ENCODE measurements at regions not wholly inside any gene's neighbourhood (a gene's known extent, or its start where the extent isn't known, plus 50 kb on each side); places are given as distances from the start of the nearest gene placed in this dataset.
"Not testable (repeated sequence)": the region's sequence is repeated elsewhere in the genome, so short reads cannot be mapped to it uniquely, and the experiment has no call there.

DNA sequence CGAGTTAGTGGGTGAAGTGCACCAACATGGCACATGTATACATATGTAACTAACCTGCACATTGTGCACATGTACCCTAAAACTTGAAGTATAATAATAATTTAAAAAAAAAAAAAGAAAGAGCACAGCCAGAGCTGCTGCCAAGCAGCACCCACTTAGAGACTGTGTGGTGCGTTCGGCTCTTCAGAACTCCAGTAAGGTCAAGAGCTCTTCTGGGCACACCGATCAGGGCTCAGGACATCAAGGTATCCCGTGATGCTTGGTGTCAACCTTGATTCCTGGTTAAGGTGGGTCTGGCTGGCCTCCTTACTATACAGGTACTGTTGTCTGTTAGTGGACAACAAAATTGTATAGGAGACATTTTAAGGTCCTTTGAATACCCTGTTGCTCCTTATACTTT lies 385.7 kb upstream of the AKR1E2 start:
- DNase-seq (ENCODE audit: low spot score) = no peak

DNA sequence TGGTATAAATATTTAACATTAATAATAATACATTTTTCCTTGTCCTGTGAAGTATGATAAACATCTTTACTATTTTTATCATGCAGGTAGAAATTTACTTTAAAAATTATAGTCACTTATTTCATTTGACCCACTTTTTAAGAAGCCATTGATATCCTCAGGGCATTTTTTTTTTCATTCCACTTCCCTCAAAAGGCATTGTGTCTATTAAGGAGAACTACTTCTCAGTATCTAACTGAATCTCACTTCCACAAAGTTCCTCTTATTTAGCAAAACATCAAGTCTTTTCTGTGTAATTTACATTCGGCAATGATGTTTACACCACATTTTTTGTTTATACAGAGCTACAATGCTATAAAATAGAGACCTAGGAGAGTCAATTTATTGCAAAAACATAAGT lies 388.2 kb upstream of the AKR1E2 start:
- DNase-seq (ENCODE audit: low spot score) = no peak

GRCh38 chr10:4437061-4437460 lies 388.9 kb upstream of the AKR1E2 start:
- DNase-seq (ENCODE audit: low spot score) = no peak

- no peak for DNase-seq (ENCODE audit: low spot score)
These were observed 389.9 kb upstream of the AKR1E2 start for GRCh38 chr10:4436103-4436502.

DNA sequence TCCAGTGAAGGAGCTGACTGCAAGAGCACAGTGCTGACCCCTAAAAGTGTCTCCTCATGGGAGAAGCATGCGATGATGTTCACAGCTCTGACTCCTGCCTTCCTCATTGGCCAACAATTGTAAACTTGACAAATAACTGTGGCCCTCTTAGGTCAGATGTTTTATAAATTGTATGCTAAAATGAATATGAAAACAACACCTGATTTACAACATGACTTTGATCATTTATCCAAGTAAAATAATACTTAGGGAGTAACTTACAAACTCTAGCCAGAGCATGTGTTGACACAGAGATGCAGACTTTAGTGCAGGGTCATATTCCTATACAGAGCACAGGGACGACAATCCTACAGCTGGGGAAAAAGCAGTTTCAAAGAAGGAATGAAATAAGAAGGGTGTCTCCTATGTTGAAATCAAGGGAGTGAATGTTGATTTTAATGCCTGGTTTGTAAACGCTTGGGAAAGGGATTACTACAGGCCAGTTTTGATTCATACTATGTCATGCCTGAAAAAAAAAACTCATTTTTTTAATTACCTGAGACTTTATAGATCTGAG lies 391.4 kb upstream of the AKR1E2 start:
- no peak for DNase-seq (ENCODE audit: low spot score)

DNA sequence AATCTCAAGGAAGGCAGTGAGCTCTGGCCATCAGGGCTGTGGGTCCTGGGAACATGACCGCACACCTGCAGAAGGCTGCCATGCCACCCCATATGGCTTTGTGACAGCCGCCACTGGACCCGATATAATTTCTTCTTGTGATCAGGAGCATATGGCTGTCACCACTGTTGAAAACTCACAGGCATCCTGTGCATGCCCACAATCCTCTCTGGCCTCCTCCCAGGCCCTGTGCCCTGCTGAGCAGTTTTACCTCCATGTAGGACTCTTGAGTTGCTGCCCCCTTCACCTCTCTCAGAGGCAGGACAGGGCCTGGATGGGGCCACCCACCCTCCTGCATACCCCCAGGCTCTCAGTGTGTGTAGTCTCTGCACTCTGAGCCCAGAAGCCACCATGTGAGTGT lies 391.9 kb upstream of the AKR1E2 start:
- DNase-seq (ENCODE audit: low spot score) = no peak

DNA sequence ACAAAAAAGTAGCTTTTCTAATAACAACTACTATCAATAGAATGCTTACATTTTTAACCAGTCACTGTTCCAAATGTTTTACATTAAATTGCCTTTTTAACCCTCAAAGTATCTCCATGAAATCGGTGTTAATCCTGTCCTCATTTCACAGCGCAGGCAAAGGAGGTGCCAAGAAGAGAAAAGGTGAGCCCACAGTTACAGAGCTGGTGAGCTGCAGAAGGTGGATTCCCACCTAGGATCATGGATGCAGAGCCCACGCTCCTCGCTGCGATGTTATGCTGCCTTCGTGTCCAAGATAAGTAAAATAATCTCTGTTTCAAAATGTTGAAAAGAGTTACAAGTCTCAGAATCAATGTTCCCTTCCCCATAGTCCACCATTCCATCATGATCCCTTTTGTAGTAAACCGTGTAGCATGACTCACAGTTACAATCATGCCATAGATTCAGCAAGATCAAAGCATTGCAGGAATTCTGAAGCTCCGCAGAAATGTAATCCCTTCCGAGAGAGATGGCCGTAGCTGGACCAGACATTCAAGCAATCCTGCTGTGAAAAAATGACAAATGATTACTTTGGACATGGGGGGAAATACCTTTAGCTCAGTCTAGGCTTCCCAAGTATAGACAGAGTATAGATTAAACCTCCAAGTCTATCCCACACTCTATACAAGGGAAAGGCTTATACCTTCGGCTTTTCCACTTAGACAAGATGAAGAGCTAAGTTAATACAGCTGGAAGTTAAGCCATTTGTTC lies 394.7 kb upstream of the AKR1E2 start:
- no peak for DNase-seq (ENCODE audit: low spot score)

- no peak for DNase-seq (ENCODE audit: low spot score)
These were observed 396.4 kb upstream of the AKR1E2 start for GRCh38 chr10:4429571-4429970.

DNA sequence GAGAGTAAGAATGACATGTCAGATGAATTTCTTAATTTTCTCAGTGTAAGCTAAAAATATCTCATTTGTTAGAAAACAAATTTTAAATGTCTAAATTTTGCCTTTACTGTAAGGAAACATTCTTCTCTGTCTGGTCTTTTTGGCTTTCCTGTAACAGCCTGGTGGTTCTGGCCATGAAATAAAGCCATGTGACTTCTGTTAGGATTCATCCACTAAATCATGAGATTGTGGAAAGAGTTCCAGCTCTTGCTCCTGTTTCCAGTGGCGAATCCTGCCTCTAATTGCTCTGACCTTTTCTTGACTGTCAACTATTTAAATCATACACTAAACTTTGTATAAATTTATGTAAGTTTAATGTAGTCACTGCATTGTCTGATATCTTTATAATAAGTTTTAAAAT lies 398.5 kb upstream of the AKR1E2 start:
- DNase-seq (ENCODE audit: low spot score) = no peak

DNA sequence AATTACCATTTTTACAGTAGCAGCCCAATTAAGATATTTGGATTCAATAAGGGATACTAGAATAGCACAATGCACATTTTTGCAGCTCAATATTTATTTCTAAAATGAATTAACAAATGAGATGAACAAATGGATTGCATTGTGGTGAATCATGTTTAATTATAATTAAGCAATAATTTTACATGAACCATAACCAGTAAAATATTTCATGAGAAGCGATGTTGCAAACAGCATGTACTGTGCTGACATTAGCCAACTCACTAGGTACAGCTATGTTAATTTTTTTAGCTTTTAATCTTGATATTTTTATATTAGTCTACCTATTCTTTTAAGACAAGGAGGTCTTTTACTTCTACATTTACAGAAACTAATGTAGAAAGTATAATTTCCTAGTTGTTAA lies 399.1 kb upstream of the AKR1E2 start:
- no peak for DNase-seq (ENCODE audit: low spot score)

GRCh38 chr10:4409319-4409718 lies 416.7 kb upstream of the AKR1E2 start:
- DNase-seq (ENCODE audit: low spot score) = no peak

DNA sequence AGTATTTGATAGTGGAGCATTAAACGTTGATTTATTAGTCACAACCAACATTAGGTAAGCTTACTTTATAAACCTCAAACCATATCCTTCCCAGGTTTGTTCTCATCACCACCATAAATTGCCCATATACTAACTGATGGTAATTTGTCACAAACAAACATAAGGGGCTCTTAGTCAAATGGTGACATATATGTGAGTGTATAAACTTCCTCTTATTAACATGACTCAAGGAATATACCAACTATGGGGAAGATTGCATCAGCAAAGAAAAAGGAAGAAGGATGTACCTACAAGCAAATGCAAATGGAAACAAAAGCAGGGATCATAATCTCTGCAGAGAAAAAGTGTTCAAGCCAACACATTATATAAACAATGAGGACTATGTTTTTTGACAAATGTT lies 418.2 kb upstream of the AKR1E2 start:
- DNase-seq (ENCODE audit: low spot score) = no peak

GRCh38 chr10:4405828-4406227 lies 420.2 kb upstream of the AKR1E2 start:
- no peak for DNase-seq (ENCODE audit: low spot score)

GRCh38 chr10:4403638-4404252 lies 422.3 kb upstream of the AKR1E2 start:
- no peak for DNase-seq (ENCODE audit: low spot score)

DNA sequence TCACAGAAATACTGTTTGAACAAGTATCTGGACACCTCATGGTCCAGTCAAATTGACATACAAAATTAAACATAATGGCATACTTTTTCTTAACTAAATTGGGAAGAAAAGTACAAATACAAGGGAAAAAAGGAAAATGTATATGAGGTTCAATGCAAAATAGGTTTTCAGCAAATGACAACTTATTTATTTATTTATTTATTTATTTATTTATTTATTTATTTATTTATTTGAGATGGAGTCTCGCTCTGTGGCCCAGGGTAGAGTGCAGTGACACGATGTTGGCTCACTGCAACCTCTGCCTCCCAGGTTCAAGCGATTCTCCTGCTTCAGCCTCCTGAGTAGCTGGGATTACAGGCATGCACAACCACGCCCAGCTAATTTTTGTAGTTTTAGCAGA lies 424.9 kb upstream of the AKR1E2 start:
- DNase-seq (ENCODE audit: low spot score) = not testable (repeated sequence)

DNA sequence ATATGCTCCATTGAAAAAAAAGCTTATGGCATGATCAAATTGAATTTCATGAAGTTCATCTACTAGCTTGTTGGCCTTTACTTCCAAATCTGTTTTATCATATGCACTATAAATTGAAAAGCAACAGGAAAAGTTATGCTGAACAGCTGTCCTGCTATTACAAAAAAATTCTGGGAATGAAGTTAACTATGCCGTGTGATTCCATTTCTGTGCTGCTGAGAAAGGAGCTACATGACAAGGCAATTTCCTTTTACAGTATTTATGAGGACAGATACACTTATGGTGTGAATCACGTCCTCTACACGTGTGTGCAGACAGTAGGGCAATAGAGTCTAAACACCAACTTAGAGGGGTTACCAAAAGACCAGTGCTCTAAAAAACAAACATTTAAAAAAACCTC lies 426.5 kb upstream of the AKR1E2 start:
- no peak for DNase-seq (ENCODE audit: low spot score)

- no peak for DNase-seq (ENCODE audit: low spot score)
These were observed 427.4 kb upstream of the AKR1E2 start for GRCh38 chr10:4398602-4399001.

DNA sequence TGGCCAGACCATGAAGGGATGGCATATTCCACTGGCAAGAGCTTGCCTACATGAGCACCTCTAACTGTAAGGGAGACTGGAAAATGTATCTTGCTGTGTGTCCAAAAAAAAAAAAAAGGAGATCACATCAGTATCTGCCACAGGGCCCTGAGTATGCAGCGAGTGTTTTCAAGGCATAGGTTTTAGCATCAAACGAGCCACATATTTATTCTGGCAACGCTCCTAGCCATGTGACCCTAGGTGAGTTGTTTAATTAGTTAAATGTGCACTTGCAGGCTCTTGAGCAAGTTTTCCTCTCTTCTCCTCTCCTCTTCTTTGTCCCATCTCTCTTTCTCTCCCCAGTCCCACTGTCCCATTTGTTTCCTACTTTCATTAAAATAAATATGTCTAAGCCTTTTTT lies 428.7 kb upstream of the AKR1E2 start:
- no peak for DNase-seq (ENCODE audit: low spot score)

DNA sequence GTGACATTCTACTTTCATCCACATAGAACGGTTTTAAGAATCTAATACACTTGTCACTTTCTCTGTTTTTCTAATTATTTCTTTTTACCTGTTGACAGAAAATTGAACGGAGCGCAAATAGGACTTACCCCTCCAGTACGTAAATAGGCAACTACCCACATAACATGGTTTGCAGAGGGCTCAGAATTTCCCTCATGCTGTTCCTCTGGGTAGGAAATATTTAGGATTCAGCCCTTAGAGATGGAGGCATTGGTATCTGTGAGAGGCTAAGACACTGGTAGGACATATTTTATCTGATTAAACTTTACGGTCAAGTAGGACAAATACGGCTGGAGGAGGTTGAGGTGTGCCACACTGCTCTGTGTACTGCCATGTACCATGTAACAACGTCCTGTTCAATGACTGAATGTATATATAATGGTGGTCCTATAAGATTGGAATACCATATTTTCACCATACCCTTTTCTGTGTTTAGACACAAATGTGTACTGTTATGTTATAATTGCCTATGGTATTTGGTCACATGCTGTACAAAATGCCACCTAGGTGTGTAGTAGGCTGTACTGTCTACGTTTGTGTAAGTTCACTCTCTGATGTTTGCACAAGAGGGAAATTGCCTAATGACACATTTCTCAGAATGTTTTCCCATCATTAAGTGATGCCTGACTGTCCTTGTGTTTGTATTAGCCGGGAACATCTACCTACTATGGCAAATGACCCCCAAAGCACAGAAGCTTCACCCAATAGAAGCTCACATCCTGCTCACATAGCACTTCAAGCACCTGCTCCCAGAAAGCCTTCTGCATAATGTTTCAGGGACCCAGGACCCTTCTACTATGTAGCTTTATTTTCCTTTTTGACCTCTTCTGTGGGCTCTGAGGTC lies 429.4 kb upstream of the AKR1E2 start:
- DNase-seq (ENCODE audit: low spot score) = no peak

- no peak for DNase-seq (ENCODE audit: low spot score)
These were observed 430.3 kb upstream of the AKR1E2 start for GRCh38 chr10:4395731-4396130.

DNA sequence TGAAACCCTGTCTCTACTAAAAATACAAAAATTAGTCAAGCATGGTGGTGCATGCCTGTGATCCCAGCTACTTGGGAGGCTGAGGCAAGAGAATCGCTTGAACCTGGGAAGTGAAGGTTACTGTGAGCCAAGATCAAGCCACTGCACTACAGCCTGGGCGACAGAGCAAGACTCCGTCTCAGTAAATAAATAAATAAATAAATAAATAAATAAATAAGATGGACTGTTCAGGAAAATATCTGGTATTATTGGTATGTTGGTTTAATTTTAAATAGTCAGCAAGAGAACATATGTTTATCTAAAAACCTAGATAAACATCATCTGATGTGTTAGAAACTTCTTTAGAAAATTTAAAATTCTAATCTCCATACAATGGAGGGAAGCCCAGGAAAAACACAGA lies 431.6 kb upstream of the AKR1E2 start:
- DNase-seq (ENCODE audit: low spot score) = not testable (repeated sequence)

GRCh38 chr10:4391683-4392082 lies 434.3 kb upstream of the AKR1E2 start:
- peak; percentile 23 for DNase-seq (ENCODE audit: low spot score)

DNA sequence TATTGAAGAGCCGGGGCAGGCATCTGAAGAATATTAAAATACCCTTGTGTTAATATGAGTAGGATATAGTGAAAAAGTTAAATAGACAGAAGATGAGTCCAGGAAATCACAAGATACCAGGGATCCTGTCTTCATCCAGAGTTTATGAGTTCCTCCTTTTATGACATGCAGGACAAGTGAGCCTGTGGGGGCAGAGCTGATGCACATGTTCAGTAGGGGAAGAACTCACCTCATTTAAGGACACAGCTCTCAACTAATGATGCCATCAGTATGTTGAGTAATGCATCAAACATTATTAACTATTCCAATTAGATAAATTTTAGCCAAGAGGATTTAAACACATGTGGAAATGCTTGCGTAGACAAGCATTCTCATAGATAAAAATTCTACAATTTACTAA lies 435.8 kb upstream of the AKR1E2 start:
- DNase-seq (ENCODE audit: low spot score) = no peak

Data from iPS-NIHi11 (cell line).